H1 (cell line): ENCODE measurements at regions not wholly inside any gene's neighbourhood (a gene's known extent, or its start where the extent isn't known, plus 50 kb on each side); places are given as distances from the start of the nearest gene placed in this dataset.

ENCODE experiments used
- ASH2L ChIP-seq: fragments of 200-600, 300-600 bp; sonication (generic); IDR thresholded peaks from one replicate; pipeline ENCODE4 v1.7.1; 2017; ENCODE audit warnings: low read length
- EP300 ChIP-seq, 2 experiments: IDR thresholded peaks; 1 replicate in 1 of 2; 2 replicates in 1 of 2; pipeline ENCODE4 v1.6.1; 2011 to 2012; ENCODE audit warnings: low read depth in 2 of 2, low read length in 2 of 2, mild to moderate bottlenecking in 2 of 2, borderline replicate concordance in 1 of 2, inconsistent platforms in 1 of 2, moderate library complexity in 1 of 2
- FOSL1 ChIP-seq: IDR thresholded peaks from 2 replicates; pipeline ENCODE4 v1.6.1; 2011; ENCODE audit warnings: mild to moderate bottlenecking, low read depth, low read length, moderate library complexity; ENCODE audit not compliant: insufficient read depth
- TAF7 ChIP-seq: optimal IDR thresholded peaks from 2 replicates; pipeline ENCODE3; 2011; ENCODE audit warnings: low read depth, mild to moderate bottlenecking, inconsistent platforms, low read length, moderate library complexity, borderline replicate concordance
- TF ChIP-seq, protein P1 (sequence below): fragments of 300-600 bp; sonication (generic); IDR thresholded peaks from 2 replicates; pipeline ENCODE4 v1.7.1; 2012; ENCODE audit warnings: low read length, moderate library complexity, mild to moderate bottlenecking, inconsistent platforms; ENCODE audit not compliant: insufficient replicate concordance
- TF ChIP-seq, protein P2 (sequence below), 3 experiments: IDR thresholded peaks; 1 replicate in 2 of 3; 2 replicates in 1 of 3; pipeline versions ENCODE4 v1.5.1 to v1.6.1; 2011; ENCODE audit warnings: low read length in 3 of 3, mild to moderate bottlenecking in 3 of 3, inconsistent platforms in 2 of 3, low read depth in 1 of 3, moderate library complexity in 1 of 3; ENCODE audit not compliant: insufficient read depth in 1 of 3; ENCODE audit errors: control extremely low read depth in 1 of 3
- TF ChIP-seq, protein P3 (sequence below): IDR thresholded peaks from 2 replicates; pipeline ENCODE4 v1.6.1; 2012; ENCODE audit warnings: low read length, inconsistent platforms

DNA sequence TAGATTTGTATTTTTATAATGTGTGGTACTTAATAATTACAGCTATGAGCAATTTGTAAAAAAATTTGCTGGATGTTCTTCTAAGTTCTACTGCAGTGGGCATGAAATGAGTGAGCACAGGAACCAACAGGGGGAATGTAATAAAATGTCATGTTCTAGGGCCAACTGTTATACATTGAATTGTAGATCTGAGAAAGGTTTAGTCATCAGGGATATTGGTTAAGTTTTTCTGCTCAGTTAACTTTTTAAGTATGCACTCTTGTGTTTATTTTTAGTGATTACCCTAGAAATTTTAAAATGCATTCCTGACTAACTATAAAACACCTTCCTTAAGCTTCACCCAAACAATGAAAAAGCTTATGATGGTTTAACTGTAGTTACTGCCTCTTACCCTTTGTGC lies 101.8 kb downstream of the CAND1 start (continued):
- TF ChIP-seq, protein P1, sequence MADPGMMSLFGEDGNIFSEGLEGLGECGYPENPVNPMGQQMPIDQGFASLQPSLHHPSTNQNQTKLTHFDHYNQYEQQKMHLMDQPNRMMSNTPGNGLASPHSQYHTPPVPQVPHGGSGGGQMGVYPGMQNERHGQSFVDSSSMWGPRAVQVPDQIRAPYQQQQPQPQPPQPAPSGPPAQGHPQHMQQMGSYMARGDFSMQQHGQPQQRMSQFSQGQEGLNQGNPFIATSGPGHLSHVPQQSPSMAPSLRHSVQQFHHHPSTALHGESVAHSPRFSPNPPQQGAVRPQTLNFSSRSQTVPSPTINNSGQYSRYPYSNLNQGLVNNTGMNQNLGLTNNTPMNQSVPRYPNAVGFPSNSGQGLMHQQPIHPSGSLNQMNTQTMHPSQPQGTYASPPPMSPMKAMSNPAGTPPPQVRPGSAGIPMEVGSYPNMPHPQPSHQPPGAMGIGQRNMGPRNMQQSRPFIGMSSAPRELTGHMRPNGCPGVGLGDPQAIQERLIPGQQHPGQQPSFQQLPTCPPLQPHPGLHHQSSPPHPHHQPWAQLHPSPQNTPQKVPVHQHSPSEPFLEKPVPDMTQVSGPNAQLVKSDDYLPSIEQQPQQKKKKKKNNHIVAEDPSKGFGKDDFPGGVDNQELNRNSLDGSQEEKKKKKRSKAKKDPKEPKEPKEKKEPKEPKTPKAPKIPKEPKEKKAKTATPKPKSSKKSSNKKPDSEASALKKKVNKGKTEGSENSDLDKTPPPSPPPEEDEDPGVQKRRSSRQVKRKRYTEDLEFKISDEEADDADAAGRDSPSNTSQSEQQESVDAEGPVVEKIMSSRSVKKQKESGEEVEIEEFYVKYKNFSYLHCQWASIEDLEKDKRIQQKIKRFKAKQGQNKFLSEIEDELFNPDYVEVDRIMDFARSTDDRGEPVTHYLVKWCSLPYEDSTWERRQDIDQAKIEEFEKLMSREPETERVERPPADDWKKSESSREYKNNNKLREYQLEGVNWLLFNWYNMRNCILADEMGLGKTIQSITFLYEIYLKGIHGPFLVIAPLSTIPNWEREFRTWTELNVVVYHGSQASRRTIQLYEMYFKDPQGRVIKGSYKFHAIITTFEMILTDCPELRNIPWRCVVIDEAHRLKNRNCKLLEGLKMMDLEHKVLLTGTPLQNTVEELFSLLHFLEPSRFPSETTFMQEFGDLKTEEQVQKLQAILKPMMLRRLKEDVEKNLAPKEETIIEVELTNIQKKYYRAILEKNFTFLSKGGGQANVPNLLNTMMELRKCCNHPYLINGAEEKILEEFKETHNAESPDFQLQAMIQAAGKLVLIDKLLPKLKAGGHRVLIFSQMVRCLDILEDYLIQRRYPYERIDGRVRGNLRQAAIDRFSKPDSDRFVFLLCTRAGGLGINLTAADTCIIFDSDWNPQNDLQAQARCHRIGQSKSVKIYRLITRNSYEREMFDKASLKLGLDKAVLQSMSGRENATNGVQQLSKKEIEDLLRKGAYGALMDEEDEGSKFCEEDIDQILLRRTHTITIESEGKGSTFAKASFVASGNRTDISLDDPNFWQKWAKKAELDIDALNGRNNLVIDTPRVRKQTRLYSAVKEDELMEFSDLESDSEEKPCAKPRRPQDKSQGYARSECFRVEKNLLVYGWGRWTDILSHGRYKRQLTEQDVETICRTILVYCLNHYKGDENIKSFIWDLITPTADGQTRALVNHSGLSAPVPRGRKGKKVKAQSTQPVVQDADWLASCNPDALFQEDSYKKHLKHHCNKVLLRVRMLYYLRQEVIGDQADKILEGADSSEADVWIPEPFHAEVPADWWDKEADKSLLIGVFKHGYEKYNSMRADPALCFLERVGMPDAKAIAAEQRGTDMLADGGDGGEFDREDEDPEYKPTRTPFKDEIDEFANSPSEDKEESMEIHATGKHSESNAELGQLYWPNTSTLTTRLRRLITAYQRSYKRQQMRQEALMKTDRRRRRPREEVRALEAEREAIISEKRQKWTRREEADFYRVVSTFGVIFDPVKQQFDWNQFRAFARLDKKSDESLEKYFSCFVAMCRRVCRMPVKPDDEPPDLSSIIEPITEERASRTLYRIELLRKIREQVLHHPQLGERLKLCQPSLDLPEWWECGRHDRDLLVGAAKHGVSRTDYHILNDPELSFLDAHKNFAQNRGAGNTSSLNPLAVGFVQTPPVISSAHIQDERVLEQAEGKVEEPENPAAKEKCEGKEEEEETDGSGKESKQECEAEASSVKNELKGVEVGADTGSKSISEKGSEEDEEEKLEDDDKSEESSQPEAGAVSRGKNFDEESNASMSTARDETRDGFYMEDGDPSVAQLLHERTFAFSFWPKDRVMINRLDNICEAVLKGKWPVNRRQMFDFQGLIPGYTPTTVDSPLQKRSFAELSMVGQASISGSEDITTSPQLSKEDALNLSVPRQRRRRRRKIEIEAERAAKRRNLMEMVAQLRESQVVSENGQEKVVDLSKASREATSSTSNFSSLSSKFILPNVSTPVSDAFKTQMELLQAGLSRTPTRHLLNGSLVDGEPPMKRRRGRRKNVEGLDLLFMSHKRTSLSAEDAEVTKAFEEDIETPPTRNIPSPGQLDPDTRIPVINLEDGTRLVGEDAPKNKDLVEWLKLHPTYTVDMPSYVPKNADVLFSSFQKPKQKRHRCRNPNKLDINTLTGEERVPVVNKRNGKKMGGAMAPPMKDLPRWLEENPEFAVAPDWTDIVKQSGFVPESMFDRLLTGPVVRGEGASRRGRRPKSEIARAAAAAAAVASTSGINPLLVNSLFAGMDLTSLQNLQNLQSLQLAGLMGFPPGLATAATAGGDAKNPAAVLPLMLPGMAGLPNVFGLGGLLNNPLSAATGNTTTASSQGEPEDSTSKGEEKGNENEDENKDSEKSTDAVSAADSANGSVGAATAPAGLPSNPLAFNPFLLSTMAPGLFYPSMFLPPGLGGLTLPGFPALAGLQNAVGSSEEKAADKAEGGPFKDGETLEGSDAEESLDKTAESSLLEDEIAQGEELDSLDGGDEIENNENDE = no peak
- TF ChIP-seq, protein P2, sequence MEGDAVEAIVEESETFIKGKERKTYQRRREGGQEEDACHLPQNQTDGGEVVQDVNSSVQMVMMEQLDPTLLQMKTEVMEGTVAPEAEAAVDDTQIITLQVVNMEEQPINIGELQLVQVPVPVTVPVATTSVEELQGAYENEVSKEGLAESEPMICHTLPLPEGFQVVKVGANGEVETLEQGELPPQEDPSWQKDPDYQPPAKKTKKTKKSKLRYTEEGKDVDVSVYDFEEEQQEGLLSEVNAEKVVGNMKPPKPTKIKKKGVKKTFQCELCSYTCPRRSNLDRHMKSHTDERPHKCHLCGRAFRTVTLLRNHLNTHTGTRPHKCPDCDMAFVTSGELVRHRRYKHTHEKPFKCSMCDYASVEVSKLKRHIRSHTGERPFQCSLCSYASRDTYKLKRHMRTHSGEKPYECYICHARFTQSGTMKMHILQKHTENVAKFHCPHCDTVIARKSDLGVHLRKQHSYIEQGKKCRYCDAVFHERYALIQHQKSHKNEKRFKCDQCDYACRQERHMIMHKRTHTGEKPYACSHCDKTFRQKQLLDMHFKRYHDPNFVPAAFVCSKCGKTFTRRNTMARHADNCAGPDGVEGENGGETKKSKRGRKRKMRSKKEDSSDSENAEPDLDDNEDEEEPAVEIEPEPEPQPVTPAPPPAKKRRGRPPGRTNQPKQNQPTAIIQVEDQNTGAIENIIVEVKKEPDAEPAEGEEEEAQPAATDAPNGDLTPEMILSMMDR (IDR thresholded peaks at IDR 0.05; ENCODE audit: control extremely low read depth in 1 of 3, insufficient read depth in 1 of 3, low read depth in 1 of 3, low read length in 3 of 3) = no peak
- TF ChIP-seq EP300 (IDR thresholded peaks at IDR 0.05; ENCODE audit: borderline replicate concordance in 1 of 2, low read depth in 2 of 2, low read length in 2 of 2) = no peak
- TF ChIP-seq TAF7 = no peak
- no peak for TF ChIP-seq FOSL1
- TF ChIP-seq, protein P3, sequence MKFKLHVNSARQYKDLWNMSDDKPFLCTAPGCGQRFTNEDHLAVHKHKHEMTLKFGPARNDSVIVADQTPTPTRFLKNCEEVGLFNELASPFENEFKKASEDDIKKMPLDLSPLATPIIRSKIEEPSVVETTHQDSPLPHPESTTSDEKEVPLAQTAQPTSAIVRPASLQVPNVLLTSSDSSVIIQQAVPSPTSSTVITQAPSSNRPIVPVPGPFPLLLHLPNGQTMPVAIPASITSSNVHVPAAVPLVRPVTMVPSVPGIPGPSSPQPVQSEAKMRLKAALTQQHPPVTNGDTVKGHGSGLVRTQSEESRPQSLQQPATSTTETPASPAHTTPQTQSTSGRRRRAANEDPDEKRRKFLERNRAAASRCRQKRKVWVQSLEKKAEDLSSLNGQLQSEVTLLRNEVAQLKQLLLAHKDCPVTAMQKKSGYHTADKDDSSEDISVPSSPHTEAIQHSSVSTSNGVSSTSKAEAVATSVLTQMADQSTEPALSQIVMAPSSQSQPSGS = no peak
- TF ChIP-seq ASH2L = no peak
